ENCODE measurements at regions not wholly inside any gene's neighbourhood (a gene's known extent, or its start where the extent isn't known, plus 50 kb on each side); places are given as distances from the start of the nearest gene placed in this dataset.
"Not testable (repeated sequence)": the region's sequence is repeated elsewhere in the genome, so short reads cannot be mapped to it uniquely, and the experiment has no call there.

DNA sequence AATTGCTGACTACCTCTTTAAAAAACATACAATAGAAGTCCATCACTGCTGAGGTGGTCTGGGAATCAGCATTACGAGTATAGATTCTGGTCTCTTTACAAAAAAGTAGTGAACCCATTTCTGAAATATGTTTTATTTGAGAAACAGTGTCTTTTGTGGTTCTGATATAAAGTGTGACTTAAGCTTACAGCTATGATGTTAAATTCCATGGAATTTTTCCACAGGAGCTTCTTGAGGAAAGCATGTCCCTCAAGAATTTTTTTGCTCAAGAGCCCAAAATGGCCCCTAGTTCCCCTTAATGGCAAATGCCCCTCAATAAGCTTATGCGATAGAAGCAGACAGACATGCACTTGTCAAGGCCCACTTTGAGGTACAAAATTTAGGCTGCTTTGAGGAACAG lies 265.7 kb downstream of the FAM170A start:
- DNase-seq (ENCODE audit: low read depth in 2 of 2), result no peak

DNA sequence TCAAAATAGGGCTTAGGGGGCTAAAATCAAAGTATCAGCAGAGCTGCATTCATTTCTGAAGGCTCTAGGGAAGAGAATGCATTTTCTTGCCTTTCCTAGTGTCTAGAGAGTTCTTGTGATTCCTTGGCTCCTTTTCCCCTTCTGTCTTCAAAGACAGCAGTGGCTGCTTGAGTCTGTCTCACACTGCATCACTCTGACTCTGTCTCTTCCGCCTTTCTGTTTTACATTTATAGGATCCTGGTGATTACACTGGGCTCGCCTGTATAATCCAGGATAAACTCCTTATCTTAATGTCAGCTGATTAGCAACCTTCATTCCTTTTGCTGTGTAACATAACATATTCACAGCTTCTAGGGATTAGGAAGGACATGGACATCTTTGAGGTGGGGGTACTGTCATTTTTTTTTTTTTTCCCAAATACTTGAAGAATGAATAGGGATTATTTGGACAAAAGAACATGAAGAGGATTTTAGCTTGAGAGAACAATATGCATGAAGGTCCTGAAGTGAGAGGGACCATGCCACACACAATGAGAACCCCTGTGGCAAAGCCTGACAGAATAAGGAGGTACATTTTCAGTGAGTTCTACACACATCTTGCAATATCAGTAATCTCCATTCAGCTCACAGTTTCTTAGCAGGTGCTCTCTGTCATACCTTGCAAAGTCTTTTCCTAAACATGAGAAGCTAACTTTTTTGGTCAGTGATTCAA lies 267.6 kb downstream of the FAM170A start:
- DNase-seq (ENCODE audit: low read depth in 2 of 2), result no peak

DNA sequence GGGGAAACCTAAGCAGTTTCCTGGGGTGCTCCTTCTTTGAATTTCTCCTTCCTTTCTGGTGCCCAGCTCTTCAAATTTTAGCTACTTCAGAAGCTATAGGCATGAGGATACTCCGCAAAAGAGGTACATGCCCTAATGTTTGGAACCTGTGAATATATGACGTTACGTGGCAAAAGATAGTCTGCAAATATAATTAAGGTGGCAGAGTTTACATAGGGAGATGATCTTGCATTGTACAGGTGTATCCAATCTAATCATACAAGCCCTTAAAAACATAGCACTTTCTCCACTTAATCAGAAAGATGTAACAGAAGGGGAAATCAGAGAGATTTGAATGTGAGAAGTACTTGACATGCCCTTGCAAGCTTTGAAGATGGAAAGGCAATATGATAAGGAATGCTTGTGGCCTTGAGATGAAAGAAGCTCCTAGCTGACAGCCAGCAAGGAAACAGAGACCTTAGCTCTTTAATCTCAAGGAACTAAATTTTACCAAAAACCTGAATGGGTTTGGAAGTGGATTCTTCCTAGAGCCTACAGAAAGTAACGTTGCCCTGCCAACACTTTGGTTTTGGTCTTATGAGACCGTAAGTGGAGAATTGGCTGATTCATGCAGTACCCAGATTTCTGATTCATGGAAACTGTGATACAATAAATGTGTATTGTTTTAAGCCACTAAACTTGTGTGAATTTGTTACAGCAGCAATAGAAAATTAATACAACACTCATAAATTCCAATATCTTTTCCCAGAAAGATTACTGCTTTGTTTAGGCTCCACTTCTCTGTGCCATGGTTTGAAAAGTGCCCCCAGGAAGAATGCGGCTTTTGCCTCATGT lies 268.4 kb downstream of the FAM170A start:
- DNase-seq (ENCODE audit: low read depth in 2 of 2), result no peak

DNA sequence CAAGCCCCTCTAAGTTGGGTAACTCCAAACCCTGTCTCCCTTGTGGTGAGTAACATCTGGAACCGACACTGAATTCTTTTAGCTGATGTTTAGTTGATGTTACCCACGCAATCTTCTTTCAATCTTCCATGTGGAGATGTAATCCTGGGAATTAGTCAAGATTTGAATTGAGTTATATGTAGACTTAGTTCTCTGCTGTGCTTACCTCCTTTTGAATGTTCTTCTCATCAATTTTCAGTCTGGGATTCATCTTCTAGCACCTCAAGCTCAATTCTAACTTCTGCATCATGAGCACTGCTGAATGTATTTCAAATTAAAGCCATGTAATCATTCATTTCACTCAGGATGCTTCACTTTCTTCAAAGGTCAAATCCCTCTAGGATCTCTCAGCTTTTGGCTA lies 270.6 kb downstream of the FAM170A start:
- DNase-seq (ENCODE audit: low read depth in 2 of 2), result no peak

DNA sequence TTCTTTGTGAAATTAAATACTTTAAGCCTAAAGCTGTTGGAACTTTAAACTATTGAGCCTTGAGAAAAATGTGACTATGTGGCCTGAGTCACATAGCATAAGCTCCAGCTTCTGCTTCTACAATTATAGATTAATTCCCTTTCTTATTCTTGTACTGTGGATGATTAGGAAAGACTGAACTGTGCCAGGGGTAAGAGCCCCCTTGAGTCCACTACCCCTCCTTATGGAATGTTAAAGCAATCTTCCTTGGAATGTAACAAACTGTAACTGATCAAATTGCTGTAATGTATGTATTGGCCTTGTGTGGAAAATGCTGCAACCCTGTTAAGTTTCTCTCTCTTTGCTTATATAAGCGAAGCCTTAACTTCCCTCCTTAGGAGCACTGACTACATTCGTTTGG lies 273.2 kb downstream of the FAM170A start:
- DNase-seq (ENCODE audit: low read depth in 2 of 2), result no peak

DNA sequence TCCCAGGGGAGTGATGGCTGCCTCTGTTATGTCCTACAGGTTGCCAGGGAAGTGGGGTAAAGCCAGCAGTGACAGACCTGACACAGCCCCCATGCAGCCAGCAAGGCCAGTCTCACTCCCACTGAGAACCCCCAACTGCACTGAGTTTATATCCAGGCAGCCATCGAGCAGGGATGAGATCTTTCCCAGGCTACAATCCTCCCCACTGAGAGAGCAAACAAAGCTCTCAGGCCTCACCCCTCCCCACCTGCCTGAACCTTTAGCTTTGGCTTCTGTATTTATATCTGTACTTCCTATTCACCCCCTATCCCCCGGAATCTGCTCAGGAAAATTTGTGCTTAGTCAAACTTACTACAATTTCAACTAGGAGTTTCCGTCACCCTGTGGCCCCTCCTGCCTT lies 284.1 kb downstream of the FAM170A start:
- no peak for DNase-seq (ENCODE audit: low read depth in 2 of 2)

DNA sequence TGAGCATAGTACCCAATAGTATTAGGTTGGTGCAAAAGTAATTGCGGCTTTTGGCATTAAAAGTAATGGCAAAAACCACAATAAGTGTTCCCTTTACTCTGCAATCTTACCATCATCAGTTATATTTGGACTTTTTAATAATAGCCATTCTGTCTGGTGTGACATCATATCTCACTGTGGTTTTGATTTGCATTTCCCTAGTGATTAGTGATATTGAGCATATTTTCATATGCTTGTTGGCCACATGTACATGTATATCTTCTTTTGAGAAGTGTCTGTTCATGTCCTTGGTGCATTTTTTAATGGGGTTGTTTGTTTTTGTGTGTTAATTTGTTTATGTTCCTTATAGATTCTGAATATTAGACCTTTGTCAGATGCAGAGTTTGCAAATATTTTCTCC lies 289.9 kb downstream of the FAM170A start:
- DNase-seq (ENCODE audit: low read depth in 2 of 2), result no peak

DNA sequence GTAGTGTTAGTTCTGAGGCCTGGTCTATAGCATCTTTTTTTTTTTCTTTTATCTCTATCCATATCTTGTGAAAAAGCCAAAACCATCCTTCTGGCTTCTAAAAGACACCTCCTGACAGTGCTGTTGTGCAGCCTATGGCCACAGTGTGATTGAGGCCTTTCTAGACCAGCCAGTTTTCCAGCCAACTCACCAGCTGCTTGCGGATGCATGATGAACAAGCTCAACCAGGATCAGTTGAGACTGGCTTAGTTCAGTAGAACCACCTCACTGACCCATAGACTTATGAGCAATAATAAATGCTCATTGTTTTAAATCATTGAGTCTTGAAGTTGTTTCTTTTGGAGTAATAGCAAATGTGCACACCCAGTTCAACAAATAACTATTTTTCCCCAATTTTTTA lies 296.9 kb downstream of the FAM170A start:
- DNase-seq (ENCODE audit: low read depth in 2 of 2), result no peak

DNA sequence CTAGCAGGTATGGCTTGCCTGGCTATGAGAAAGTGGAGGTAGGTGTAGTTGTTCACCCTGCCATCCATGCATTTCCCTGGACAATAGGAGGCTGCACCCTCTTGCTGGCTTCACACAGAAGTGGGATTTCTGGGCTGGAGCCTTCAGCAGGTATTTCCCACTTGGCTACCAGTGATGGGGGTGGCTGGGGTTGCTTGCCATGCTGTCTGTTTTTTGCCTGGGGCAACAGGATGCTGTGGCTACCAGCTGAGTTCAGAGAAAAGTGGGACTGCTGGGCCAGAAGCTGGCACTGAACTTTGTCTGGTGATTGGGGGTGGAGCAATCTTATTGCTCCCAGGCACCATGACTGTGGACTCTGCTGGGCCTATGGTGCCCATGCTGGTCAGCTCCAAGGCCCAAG lies 299.6 kb downstream of the FAM170A start:
- no peak for DNase-seq (ENCODE audit: low read depth in 2 of 2)

DNA sequence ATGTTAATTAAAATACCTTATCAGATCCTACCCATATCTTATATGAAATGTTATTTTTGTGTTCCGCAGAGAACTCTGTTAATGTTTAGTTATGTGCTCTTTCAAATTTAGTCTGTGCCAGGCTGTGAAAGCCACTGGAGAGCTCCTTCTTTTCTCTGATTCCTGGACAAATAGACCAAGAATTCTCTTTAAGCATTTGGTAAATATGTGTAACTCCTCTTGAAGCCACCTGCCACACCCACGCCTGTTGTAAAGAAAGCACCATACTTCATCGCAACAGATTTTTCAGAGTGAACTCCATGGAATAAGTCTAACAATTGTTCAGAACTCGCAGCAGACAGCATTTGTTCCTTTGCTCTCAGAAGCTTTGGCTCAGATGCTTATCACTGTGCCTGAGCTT lies 301.1 kb downstream of the FAM170A start:
- no peak for DNase-seq (ENCODE audit: low read depth in 2 of 2)

DNA sequence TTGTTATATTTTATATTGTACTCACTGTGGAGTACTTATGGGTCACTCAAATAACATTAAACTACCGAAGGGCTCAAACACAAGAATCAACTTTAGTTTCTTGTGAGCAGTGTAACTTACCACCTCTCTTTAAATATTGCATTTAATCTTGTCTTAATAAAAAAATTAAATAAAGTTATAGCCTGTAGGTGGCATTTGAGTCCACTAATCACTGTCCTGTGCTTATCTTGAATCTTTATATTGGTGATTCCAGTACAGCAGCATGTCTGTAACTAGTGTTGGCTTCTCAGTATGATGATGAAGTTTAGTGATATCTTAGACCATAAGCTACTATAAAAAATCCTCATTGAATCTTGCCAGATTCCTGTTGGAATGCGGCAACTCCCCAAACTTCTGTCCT lies 313.8 kb downstream of the FAM170A start:
- DNase-seq (ENCODE audit: low read depth in 2 of 2), result peak in 1 of 2 donors; percentile 2

DNA sequence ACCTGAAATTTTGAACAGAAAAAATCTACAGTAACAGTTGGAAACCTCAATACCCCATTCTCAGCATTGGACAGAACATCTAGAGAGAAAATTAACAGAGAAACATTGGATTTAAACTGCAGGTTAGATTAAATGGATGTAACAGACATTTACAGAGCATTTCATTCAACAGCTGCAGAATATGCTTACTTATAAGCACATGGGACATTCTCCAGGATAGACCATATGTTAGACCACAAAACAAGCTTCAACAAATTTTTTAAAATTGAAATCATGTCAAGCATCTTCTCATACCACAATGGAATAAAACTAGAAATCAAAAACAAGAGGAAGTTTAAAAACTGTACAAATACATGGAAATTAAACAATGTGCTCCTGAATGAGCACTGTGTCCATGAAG lies 316.3 kb downstream of the FAM170A start:
- DNase-seq (ENCODE audit: low read depth in 2 of 2), result no peak

DNA sequence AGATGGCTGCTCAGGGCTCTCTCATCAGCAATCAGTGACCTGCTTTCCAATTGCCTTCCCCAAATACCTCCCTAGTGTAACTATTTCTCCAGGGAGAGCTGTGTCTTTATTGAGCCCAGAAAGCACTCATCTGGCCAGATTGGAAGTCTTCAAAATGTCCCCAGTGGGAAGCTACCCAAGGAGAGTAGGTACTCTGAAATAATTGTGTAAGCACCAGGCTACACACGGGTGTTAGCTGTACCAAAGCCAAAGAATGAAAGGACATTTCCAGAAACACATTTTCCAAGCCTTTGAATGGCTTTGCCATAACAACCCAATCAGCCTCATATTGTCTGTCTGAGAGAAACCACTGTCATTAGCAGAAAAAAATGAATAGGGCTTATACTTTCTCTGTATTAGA lies 318.8 kb downstream of the FAM170A start:
- no peak for DNase-seq (ENCODE audit: low read depth in 2 of 2)

DNA sequence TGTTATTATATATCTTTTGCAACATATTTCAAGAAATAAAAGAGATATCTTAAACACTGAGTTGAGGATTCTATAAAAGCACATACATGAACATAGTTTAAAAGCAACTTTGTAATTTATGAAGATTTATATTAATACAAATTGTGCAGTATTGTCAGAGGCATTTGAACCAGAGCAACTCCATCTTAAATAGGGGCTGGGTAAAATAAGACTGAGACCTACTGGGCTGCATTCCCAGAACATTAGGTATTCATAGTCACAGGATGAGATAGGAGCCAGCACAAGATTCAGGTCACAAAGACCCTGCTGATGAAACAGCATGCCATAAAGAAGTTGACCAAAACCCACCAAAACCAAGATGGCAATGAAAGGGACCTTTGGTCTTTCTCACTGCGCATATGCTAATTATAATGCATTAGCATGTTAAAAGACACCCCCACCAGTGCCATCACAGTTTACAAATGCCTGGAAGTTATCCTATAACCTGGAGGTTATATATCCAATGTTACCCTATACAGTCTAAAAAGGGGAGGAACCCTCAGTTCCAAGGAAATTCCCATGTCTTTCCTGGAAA lies 320.2 kb downstream of the FAM170A start:
- no peak for DNase-seq (ENCODE audit: low read depth in 2 of 2)

DNA sequence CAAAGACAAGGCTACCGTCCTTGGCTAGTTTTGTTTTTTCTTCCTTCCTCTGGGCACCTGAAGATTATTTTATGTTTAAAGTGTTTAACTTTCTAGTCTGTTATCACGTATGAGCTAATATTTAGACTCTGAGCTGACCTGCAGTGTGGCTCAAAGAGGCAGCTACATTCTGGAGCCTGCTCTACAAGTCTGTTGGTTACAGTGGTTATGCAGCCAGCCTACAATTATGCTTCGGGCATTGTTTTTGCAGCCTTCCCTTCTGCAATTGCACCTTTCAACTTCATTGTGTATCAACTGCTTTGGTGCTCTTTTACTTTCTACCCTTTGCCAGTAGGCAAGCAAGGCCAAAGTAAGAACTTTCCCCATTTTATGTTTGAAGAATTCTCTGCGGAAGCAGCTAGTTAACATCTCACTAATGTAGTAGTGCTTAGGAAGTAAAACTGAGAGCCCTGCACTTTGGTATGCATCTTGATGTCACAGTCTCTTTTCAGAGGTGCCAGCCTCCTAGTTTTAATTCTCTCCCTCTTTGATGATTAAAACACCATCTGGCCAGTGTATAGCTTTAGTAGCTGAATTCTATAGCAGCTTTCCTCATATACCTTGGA lies 322.1 kb downstream of the FAM170A start:
- no peak for DNase-seq (ENCODE audit: low read depth in 2 of 2)

DNA sequence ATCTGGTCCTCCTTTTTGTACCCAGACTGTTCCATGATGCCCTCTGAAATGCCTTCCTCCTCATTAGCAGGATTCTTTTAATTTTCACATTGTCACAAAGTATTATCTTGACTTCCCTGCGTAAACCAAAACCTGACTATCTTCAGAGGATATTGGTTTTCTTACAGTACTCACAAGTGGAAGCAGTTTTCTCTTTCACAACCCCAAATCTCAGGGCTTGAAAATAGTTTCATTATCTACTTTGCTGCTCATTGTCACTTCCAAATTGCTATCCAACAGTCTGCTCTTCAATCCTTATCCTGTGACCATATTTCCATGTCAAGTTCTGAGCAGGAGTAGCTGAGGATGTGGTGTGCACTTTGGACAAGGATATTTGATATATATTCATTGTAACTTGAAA lies 324.1 kb downstream of the FAM170A start:
- DNase-seq (ENCODE audit: low read depth in 2 of 2), result no peak

DNA sequence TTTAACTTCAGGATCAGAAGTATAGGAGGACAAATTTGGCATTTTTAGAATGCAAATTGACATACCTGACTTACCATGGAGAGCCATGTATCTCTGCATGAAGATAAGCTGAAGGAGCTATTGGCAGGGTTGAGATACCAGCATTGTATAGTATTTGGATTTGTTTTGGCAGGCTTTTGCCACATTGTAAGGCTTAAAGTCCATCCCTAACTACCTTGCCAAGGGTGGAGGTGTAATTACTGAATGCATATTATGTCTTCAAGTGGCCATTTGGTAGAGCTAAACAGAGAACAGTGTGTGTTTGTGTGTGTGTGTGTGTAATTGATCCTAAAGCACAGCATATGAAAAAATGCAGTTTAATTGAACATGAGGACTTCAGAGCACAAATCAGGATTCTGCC lies 324.7 kb downstream of the FAM170A start:
- no peak for DNase-seq (ENCODE audit: low read depth in 2 of 2)

DNA sequence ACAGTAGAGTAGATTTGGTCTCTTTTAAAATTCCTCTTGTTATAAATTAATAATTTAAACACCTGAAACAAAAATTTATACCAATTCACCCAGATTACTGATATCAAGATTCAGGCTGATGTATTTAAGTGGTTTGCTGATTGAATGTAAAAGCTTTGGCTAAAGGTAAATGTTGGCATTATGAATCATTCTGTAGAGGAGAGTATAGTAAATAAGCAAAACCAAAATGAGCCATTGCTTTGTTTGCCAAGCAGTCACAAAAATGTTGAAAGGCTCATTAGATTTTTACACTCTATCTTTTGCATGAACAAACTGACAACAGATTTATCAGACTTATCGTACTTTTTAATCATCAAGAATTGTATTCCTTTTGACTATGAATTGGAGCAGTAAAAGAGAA lies 332.6 kb downstream of the FAM170A start:
- DNase-seq (ENCODE audit: low read depth in 2 of 2), result no peak

DNA sequence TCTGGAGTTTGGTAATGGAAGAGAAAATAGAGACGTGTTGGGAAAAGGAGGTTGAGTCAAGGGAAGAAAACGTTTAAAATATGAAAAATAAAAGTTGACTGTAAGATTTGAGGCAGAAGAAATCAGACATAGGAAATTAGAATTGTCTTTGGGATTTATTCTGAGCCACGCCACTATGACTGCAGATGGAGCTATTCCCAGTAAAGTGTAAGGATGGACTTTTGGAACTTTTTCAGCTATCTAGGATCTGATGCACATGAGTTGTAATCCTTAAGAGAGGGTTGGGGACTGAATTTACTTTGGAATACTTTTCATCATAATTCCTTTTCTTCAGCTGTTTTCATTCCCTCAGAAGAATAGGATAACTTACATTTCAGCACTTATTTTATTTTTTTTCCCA lies 336.7 kb downstream of the FAM170A start:
- no peak for DNase-seq (ENCODE audit: low read depth in 2 of 2)

DNA sequence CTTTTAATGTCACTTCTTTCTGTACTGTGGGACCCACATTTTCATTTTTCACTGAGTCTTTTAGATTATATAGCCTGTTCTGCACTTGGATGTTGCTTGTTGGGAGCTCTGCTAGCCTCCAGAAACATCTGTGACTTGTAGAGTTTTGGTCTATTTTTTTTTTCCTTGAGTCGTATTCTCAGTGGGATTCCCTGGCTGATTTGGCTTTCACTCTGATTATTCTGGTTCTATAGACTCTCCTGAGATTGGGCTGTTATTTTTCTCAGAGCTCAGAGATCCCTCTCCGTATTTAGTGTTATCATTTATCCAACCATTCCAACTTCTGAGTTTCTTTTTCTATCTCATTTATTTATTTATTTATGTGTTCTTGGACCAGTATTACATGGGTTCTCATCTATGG lies 339.3 kb downstream of the FAM170A start:
- no peak for DNase-seq (ENCODE audit: low read depth in 2 of 2)

DNA sequence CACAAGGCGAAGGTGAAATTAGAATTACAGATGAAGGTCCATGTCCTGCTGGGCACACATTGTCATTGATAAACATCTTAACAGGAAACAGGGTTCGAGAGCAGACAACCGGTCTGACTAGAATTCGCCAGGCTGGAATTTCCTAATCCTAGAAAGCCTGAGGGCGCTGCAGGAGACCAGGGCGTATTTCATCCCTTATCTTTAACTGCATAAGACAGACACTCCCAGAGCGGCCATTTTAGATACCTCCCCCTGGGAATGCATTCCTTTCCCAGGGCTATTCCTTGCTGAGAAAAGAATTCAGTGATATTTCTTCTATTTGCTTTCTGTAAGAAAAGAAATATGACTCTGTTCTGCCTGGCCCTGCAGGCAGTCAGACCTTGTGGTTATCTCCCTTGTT lies 357.7 kb downstream of the FAM170A start:
- not testable (repeated sequence) for DNase-seq (ENCODE audit: low read depth in 2 of 2)

DNA sequence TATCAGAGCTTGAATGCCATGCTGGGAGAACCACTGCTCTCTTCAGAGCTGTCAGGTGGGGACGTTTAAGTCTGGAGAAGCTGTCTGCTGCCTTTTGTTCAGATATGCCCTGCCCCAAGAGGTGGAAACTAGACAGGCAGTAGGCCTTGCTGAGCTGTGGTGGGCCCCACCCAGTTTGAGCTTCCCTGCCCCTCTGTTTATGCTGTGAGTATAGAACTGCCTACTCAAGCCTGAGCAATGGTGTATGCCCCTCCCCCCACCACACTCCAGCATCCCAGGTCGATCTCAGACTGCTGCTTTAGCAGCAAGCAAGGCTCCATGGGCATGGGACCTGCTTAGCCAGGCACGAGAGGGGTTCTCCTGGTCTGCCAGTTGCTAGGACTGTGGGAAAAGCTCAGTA lies 362.3 kb downstream of the FAM170A start:
- no peak for DNase-seq (ENCODE audit: low read depth in 2 of 2)

DNA sequence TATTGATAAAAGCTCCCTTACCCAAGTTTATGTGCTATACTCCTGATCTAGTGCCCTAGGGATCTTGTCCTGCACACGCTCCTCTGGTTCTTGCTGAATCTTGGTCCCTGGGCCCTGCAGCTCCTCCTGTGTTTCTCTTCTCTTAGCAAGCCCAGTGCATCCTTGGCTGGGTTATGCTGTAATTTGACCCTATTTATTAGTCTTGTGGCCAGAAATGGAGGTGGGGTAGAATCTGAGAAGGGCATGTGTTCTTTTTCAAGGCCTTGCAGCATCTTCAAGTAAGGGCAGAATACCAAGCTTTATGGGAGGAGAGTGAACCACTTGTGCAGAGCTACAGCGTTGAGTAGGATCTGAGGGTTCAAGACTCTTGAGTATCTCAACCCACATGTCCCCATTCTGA lies 366.8 kb downstream of the FAM170A start:
- DNase-seq (ENCODE audit: low read depth in 2 of 2), result no peak
